ENCODE measurements at regions not wholly inside any gene's neighbourhood (a gene's known extent, or its start where the extent isn't known, plus 50 kb on each side); places are given as distances from the start of the nearest gene placed in this dataset.

- H3K4me1 ChIP-seq (ENCODE audit: control insufficient read depth in 1 of 2, insufficient read depth in 2 of 2, low read depth in 1 of 2, low read length in 1 of 2) = peaks cover 0 to 2% of the 10 kb centered on the region in 2 experiments; a peak in 3 of 4 replicates
- no peak overlapping the region for H3K27ac ChIP-seq (ENCODE audit: low read depth in 2 of 2, low read length in 1 of 2)
- H2AFZ ChIP-seq (ENCODE audit: low read depth) = no peak overlapping the region
- H3K9ac ChIP-seq = no peak overlapping the region
- no peak overlapping the region for H3K4me2 ChIP-seq
- no peak overlapping the region for H3K4me3 ChIP-seq (ENCODE audit: low read depth in 2 of 2, low read length in 1 of 2)
- no peaks in the 10 kb centered on the region for H3K36me3 ChIP-seq (replicated peaks in 1 of 2; ENCODE audit: control insufficient read depth in 1 of 2, insufficient read depth in 2 of 2, low read length in 1 of 2)
- H4K20me1 ChIP-seq (ENCODE audit: insufficient read depth) = no peaks in the 10 kb centered on the region
- 55% methylated on average over 2 of the region's 2 CpGs for WGBS (ENCODE audit: low lambda C conversion rate)
- TF ChIP-seq NRF1 (IDR thresholded peaks at IDR 0.05; ENCODE audit: low read depth, low read length) = no peak
- TF ChIP-seq CHD2 (IDR thresholded peaks at IDR 0.05; ENCODE audit: low read length, partially characterized antibody) = no peak
- TF ChIP-seq RCOR1 (IDR thresholded peaks at IDR 0.05; ENCODE audit: low read length) = no peak
- no peak for TF ChIP-seq MXI1 (IDR thresholded peaks at IDR 0.05; ENCODE audit: low read depth, low read length)
- no peak for TF ChIP-seq MEF2A (IDR thresholded peaks at IDR 0.05; ENCODE audit: borderline replicate concordance, low read depth)
- TF ChIP-seq EZH2phosphoT487 (IDR thresholded peaks at IDR 0.05; ENCODE audit: borderline replicate concordance, low read depth) = no peak
- TF ChIP-seq, protein P1, sequence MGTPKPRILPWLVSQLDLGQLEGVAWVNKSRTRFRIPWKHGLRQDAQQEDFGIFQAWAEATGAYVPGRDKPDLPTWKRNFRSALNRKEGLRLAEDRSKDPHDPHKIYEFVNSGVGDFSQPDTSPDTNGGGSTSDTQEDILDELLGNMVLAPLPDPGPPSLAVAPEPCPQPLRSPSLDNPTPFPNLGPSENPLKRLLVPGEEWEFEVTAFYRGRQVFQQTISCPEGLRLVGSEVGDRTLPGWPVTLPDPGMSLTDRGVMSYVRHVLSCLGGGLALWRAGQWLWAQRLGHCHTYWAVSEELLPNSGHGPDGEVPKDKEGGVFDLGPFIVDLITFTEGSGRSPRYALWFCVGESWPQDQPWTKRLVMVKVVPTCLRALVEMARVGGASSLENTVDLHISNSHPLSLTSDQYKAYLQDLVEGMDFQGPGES (IDR thresholded peaks at IDR 0.05; ENCODE audit: low read depth, low read length) = no peak
- no peaks in the 10 kb centered on the region for H3F3A ChIP-seq (replicated peaks; ENCODE audit: insufficient read depth)
- ChIA-PET POLR2A (interaction anchor here (1.3 kb wide), 1 partner anchor 10 kb away, joined by 3 read pairs; no protein-coding TSS in a partner anchor), CTCF (interaction anchor here (1.0 kb wide), 1 partner anchor 21 kb away, joined by 4 read pairs; no protein-coding TSS in a partner anchor)
- H3K27me3 ChIP-seq (ENCODE audit: insufficient read depth) = no peaks in the 10 kb centered on the region
- H3K9me3 ChIP-seq = no peaks in the 10 kb centered on the region
- H3K9me2 ChIP-seq = no peaks in the 10 kb centered on the region
- no peak for DNase-seq
- no peaks in the 10 kb centered on the region for H3K79me2 ChIP-seq (ENCODE audit: insufficient read depth)
These were observed 523.1 kb downstream of the CD83 start for GRCh38 chr6:14640631-14641030.

DNA sequence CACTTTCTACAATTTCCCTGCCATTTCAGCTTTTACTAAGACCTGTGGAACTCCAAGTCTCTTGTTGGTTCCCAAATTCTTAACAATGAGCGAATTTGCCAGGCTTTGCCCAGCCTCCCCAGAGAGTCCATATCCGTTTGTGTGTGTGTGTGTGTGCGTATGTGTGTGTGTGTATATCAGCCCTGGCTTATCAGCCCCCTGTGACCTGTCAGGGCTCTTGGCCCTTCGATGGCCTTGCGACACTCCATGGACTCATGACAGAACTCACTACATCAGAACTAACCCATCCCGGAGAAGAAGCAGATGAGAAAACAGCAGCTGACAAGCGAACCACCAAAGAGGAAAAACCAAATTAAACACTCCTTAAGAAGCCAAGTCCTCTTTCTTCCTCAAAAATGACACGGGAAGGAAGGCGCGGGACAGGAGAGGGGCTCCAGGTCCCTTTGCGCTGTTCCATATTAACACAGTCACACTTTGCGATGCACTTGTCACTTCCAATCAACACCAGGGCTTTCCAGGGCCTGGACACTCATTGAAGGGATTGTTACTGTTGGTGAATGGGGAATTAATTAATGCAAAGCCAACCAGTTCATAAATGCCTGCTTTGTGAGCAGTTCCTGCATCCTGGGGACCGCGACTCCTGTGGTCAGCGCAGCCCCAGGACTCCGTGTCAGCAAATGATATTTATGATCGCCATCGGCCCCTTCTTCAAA, 524.0 kb downstream of the CD83 start:
- no peak for DNase-seq
- no peak overlapping the region for H2AFZ ChIP-seq (ENCODE audit: low read depth)
- ChIA-PET POLR2A (no interaction called here), CTCF (interaction anchor here (1.0 kb wide), 1 partner anchor 22 kb away, joined by 4 read pairs; no protein-coding TSS in a partner anchor)
- no peak overlapping the region for H3K4me3 ChIP-seq (ENCODE audit: low read depth in 2 of 2, low read length in 1 of 2)
- H3K9me3 ChIP-seq = no peaks in the 10 kb centered on the region
- peaks cover 0 to 2% of the 10 kb centered on the region in 2 experiments; a peak in 3 of 4 replicates for H3K4me1 ChIP-seq (ENCODE audit: control insufficient read depth in 1 of 2, insufficient read depth in 2 of 2, low read depth in 1 of 2, low read length in 1 of 2)
- H3F3A ChIP-seq (replicated peaks; ENCODE audit: insufficient read depth) = no peaks in the 10 kb centered on the region
- TF ChIP-seq YY1 (IDR thresholded peaks at IDR 0.05; ENCODE audit: low read depth) (no peak), NRF1 (IDR thresholded peaks at IDR 0.05; ENCODE audit: low read depth, low read length) (no peak), MEF2A (IDR thresholded peaks at IDR 0.05; ENCODE audit: borderline replicate concordance, low read depth) (no peak)
- TF ChIP-seq, protein P1 (IDR thresholded peaks at IDR 0.05; ENCODE audit: low read depth, low read length) = no peak
- H3K4me2 ChIP-seq = no peak overlapping the region
- no peaks in the 10 kb centered on the region for H3K79me2 ChIP-seq (ENCODE audit: insufficient read depth)
- no peaks in the 10 kb centered on the region for H3K9me2 ChIP-seq
- no peak overlapping the region for H3K27ac ChIP-seq (ENCODE audit: low read depth in 2 of 2, low read length in 1 of 2)
- H3K36me3 ChIP-seq (replicated peaks in 1 of 2; ENCODE audit: control insufficient read depth in 1 of 2, insufficient read depth in 2 of 2, low read length in 1 of 2) = no peaks in the 10 kb centered on the region
- no peaks in the 10 kb centered on the region for H4K20me1 ChIP-seq (ENCODE audit: insufficient read depth)
- no peaks in the 10 kb centered on the region for H3K27me3 ChIP-seq (ENCODE audit: insufficient read depth)
- H3K9ac ChIP-seq = no peak overlapping the region
- WGBS (ENCODE audit: low lambda C conversion rate) = 68% methylated on average over 17 of the region's 18 CpGs

Measured in SK-N-SH (cell line).